Ishikawa (cell line): ENCODE measurements at regions not wholly inside any gene's neighbourhood (a gene's known extent, or its start where the extent isn't known, plus 50 kb on each side); places are given as distances from the start of the nearest gene placed in this dataset.

ENCODE experiments used
- CEBPB ChIP-seq: IDR thresholded peaks from 2 replicates; pipeline ENCODE4 v1.6.1; 2012
- EGR1 ChIP-seq: IDR thresholded peaks from 2 replicates; pipeline ENCODE4 v1.6.1; 2012
- EP300 ChIP-seq: IDR thresholded peaks from 2 replicates; pipeline ENCODE4 v1.6.1; 2012; ENCODE audit warnings: borderline replicate concordance
- RAD21 ChIP-seq: IDR thresholded peaks from 2 replicates; pipeline ENCODE4 v1.6.1; 2012; ENCODE audit warnings: low read depth
- REST ChIP-seq: IDR thresholded peaks from 2 replicates; pipeline ENCODE4 v1.6.1; 2012; ENCODE audit warnings: low read depth, mild to moderate bottlenecking
- TAF1 ChIP-seq: IDR thresholded peaks from 2 replicates; pipeline ENCODE4 v1.6.1; 2012; ENCODE audit warnings: low read depth, mild to moderate bottlenecking
- TEAD4 ChIP-seq: IDR thresholded peaks from 2 replicates; pipeline ENCODE4 v1.6.1; 2012
- YY1 ChIP-seq: IDR thresholded peaks from 2 replicates; pipeline ENCODE4 v1.6.1; 2012; ENCODE audit warnings: low read depth

- no peak for TF ChIP-seq EP300
- TF ChIP-seq EGR1: no peak
- no peak for TF ChIP-seq TAF1
- no peak for TF ChIP-seq CEBPB
- no peak for TF ChIP-seq REST
- no peak for TF ChIP-seq RAD21
- TF ChIP-seq YY1: no peak
- TF ChIP-seq TEAD4: no peak
Observed at GRCh38 chr2:136189221-136189782, 71.4 kb upstream of the CXCR4 start.
